Esophagus mucosa (tissue), 1 donor: ENCODE measurements at regions not wholly inside any gene's neighbourhood (a gene's known extent, or its start where the extent isn't known, plus 50 kb on each side); places are given as distances from the start of the nearest gene placed in this dataset.
A peak's percentile ranks its signal among the peaks of the same experiment; 100 is the strongest.
"Not testable (repeated sequence)": the region's sequence is repeated elsewhere in the genome, so short reads cannot be mapped to it uniquely, and the experiment has no call there.

Experiments
- ATAC-seq: fragments of 200-7000 bp; cut with Tn5 transposase; one replicate; pipeline ENCODE4 v1.9.1; 2020
- donor health status: DM: yes; HTN: yes; CAD: no.

DNA sequence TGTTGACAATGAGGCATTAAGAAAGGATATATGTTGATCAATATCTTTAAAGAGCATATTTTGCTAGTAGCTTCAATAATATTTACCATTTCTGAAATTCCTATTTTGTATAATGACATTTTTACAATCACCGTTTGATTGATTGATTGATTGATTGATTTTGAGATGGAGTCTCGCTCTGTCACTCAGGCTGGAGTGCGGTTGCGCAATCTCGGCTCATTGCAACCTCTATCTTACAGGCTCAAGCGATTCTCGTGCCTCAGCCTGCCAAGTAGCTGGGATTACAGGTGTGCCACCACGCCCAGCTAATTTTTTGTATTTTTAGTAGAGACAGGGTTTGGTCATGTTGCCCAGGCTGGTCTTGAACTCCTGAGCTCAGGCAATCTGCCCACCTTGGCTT lies 150.9 kb upstream of the TEX13D start:
- ATAC-seq = not testable (repeated sequence)

DNA sequence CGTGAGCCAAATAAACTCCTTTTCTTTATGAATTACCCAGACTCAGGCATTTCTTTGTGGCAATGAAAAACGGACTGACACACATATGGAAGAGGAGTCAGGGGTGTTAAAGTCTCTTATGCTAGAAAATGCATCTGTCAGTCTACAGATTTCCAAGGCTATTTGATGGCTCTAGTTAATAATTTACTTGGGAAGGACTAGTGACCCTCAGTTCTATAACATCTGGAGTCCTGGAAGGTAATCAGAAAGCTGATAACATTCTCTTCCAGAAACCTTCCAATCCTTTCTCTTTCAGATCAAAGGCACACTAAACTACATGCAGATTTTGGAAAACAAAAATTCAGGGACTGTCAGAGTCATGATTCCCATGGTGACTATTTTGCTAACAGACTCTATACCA lies 142.0 kb upstream of the TEX13D start:
- ATAC-seq = no peak

DNA sequence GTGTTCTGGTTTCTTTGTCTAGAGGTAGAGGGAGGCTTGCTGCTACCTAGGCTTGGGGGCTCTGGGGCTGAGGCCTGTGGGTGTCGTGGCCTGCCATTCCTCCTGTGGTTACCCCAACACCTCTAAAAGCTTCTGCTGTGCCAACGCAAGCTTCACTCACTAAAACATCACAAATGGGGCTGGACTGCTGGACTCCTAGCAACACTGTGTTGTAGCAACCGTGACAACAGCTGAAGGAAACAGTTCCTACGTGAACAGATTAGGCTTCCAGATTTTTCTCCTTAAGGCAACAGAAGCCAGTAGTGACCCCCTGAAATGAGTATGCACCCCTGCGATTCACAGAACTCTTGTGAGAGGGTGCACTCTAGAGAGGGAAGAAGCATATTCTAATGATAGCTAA lies 138.3 kb upstream of the TEX13D start:
- ATAC-seq = no peak

DNA sequence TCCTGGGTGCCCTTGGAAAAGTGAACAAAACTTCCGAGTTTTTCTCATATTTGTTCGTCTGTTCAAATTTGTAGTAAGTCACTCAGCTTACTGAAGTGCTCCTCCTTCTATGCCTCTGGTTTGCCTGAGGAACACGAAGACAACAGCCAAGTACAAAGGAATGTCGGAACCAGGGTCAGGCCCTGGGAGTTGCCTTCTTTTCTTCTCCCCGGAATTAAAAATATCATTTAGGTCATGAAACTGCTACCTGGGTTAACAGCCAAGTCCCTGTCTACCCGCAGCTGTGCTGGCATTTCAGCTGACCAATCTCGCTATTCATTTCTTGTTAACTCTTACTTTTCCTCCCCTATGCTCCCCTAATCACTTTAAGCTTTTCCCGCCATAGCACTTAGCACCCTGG lies 137.6 kb upstream of the TEX13D start:
- ATAC-seq = no peak

DNA sequence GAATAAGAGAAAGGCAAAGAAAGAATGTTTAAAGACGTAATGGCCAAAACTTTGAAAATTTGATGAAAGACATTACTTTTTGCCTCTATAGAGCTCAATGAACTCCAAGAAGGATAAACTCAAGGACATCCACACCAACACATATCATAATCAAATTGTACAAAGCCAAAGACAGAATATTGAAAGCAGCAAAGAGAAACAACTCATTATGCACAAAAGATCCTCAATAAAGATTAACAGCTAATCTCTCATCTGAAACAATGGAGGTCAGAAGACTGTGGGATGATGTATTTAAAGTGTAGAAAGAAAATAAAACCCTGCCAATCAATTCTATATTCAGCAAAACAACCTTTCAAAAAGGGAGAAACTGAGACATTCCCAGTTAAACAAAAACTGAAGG lies 129.1 kb upstream of the TEX13D start:
- ATAC-seq = no peak

DNA sequence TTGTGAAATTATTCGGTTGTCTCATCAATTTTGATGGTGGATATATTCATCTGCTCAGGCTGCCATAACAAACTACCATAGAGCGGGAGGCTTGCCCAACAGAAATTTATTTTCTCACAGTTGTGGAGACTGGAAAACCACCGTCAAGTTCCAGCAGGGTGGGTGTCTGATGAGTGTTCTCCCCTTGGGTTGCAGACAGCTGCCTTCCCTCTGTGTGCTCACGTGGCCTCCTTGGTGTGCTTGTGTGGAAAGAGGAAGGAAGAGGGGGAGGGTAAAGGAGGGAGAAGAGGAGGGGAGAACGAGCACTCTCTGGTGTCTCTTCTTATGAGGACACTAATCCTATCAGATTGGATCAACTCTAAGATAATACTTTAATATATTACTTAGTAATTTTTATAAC lies 123.8 kb upstream of the TEX13D start:
- ATAC-seq = no peak

DNA sequence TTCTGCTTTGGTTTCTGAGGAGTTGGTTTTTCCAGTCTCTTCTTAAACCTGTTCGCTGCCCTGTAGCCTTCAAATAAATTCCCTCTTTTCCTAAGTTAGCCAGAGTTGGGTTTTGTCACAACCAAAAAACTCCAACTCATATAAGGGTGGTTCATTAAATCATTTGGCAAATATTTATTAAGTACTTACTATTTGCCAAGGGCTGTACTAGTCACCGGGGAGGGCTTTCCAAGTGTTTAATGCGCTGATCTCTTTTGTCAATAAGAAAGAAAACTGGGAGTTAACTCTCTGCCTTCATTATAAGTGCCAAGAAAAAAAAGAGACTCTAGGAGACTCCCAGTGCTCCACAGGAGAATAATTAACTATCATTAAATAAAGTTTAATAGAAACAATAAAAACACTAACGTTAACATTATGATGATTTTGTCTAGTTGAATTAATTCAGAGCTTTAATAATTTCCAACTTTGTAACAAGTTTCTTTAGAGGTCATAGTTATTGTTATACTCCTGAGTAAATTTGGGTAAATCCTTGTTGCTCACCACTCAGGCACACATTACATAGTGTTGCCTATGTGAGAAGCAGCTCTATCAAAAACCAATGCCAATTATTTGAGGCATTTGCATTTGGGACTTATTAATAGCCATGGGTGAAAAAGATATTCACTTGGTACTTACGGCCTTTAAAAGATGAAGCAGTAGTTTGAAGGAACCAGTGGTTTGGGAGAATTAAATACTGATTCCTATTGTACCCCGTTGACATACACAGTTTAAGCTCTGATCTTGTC lies 122.5 kb upstream of the TEX13D start:
- ATAC-seq = peak; percentile 35

DNA sequence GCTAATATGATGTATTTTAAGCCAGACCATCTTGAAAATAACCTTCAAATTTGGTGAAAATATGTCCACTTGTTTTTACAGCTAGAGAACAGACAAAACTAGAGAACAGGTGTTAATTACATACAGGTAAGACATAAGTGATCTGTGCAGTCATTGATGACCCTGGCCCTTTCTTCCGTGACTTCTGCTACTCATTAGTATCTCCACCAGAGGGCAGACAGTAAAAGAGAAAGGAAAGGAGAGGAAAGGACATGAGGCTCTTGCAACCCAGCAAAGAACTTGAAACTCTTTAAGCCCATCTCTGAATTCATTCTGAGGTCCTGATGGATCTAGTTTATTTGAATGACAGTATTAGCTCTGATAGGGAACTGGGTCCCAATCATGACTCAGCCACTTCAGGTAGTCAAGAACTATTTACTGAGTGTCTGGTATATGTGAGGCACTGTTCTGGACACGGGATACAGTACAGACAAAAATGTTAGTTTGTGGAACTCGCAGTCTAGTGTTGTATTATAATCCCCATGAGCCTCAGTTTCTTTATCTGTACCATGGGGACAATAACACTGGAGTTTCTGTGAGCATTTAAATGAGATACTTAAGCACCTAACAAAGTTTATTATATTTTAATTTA lies 121.0 kb upstream of the TEX13D start:
- ATAC-seq = no peak

DNA sequence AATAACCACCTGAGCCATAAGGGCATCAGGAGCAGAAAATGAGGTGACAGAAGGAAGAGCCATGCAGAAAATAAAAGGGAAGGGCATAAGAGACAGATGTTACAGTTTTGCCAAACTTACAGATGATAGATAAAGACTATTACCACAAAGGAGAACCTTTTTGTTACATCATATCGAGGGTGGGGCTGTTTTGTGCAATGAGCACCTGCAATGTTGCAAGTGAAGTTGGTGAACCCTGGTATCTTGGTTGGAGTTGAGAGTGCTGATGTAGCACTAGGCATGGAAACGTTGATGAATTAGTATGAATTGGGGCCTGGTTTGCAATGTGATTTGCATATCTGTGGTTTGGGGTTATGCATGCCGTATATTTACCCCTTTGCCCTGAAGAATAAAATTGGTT lies 119.8 kb upstream of the TEX13D start:
- no peak for ATAC-seq

DNA sequence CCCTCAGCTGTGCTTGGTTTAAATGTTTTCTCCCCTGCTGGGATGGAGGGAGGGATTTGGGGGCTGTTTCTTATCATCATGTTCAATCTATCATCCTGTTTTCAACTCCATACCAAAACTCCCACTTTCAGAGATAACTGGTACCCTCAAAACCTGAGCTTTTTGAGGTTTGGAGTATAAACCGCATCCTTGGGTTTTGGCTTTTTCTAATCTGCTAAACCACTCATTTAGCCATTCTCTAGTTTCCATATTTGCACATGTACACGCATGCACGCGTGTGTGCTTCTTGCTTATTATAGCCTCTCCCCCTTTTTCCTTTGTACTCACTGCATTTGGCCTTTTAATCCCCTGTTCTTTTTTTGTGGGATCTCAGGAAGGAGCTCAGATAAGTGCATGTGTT lies 116.7 kb upstream of the TEX13D start:
- ATAC-seq = no peak

DNA sequence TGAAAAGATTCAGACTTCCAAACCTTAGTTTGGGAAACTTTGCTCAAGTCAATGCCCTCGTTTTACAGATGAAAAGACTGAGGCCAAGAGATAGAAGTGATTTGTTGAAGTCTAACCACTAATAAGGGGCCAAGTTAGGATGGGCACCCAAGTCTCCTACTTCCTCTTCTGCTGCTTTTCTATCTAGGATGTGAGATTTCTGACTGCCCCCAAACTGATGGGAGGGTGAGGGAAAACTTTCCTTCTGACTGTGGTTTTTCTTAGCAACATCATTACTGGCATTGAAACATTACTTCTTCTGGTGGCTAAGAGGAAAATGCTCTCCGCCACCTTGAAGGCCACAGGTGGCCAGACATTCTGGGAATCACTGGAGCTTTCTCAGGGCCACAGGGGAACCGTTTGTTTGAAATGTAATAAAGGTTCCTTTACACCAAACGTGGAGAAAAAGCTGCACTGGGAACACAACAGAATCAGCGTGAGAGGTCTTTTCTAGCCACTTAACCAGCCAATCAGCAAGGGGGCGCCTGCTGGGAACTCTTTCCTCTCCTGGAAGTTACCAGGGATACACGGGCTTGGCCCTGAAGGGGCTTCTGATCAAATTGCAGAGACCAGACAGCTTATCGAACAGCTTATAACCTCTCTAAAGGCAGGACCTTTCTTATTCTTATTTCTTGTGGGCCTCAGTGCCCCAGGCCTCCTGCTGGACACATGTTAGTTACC lies 115.9 kb upstream of the TEX13D start:
- ATAC-seq = no peak

DNA sequence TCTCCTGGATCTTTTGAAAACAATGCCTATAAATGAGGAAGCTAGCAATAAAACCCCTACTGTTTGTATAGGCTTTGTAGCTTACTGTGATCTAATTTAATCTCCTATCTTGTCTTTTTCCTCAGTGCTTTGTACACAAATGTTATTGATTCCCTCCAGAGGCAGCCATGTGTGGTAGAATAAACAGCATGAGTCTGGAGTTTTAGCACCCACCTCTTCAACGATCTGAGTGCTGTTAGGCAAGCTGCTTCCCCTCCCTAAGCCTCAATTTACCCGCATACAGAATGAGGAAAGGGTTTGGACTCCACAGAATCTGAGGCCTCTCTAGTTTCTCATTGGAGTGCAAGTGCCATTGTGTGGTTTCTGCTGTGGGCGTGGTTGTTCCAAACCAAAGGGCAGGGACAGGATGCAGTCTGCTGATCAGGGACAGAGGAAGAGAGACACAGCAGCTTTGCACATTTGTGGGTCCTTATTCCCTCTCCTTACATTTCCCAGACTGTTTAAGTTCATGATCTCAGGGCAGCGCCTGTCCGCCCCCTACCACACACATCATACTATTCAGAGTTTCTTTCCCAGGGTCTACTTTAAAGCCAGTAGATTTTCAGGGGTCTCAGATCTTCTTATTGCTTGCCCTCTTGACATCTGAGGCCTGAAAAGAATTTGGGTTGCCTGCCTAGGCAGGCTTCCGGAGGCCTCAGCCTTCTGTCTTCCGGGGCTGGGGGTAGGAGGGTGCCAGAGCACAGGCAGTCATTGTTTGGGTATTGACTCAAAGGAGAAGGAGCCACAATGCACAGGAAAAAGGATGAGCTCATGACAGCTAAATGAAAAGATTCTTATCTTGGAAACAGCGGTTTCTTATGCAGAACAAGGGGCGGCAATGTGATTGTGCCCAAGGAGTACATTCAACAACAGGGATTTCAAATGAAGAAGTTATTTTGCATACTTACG lies 114.9 kb upstream of the TEX13D start:
- ATAC-seq = no peak

DNA sequence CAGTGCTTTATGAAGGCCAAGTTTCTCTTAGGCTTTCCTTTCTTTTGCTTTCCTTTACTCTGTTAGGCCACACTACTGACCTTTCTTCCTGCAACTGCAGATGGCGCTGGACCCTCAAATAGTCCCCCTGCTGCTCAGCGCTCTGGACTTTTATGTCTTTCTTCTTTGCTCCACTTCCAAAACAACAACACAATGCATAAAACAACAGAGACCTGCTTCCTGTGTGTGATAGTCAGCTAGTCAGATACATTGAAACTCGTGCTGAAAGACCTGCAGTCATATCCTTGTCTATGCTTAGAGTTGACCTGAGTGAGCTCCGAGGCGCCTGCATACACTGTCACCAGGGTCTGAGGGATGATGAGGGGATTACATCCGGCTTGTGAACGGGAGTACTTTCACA lies 108.9 kb upstream of the TEX13D start:
- ATAC-seq = no peak

DNA sequence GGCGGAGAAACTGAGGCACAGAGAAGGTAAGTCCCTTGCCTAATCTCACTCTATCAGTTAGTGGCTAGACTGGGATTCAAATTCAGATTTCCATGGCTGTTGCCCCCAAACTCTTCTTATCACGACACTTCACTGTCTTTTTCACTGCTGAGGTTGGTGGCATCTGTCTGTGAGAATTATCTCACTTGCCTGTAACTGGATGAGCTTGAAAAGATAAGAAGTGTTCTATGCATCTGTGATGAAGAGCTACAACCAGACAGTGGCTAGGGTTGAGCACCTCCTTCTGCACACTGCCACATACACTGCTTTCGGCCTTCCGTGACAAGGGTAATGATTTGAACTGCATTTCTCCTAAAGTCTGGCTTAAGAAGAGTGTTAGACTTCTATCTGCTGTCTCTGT lies 107.9 kb upstream of the TEX13D start:
- no peak for ATAC-seq

DNA sequence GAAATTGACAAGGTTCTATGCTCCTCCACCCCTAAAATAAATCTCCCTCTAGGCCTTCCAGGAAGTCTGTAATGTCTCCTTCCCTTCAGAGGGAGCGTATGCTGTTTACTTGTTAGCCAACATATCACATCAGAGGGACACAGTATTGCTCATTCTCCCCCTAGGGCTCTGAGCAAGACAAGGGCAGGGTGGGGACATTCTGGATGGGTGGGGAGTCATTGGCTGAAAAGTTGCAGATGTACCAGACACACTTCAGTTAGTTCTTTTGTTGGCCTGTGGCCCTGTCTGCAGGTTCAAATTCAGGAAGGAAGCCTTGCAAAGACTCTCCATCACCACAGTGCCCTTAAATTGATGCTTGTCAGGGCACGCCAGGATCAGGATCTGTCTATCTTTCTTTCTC lies 106.3 kb upstream of the TEX13D start:
- peak; percentile 75 for ATAC-seq

DNA sequence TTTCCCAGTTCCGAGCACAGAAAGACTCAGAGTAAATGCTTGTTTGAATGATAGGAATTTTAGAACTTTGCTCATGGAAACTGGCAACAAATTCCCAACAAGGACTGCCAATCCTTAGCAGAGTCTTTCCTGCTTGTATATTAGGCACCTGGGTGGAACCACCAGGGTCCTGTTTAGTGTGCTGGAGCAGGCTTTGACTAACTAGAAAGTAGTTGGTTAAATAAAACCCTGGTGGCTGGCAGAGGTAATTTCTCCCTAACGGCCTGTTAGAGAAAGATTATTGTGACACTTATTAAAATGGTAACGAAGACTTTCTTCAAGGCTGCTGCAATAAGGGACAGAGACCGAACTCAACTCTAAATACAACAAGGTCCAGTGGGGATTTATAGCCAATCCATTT lies 103.6 kb upstream of the TEX13D start:
- ATAC-seq = no peak

DNA sequence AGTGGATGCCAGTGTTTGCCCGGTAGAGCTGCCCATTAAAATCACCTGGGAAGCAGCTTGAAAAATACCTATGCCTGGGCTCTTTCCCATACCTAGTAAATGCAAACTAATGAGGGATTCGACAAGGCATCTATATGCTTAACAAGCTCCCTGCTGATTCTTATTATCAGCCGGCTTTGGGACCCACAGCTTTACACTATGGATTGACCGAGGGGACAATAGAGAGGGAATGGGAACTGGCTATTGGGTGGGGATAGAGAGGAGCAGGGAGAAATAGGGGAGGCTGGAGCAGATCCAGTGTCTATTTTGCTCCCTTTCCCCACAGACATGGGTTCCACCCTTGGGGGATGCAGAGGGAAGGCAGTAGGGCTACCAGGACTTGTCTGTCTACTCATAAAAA lies 103.1 kb upstream of the TEX13D start:
- ATAC-seq = no peak

DNA sequence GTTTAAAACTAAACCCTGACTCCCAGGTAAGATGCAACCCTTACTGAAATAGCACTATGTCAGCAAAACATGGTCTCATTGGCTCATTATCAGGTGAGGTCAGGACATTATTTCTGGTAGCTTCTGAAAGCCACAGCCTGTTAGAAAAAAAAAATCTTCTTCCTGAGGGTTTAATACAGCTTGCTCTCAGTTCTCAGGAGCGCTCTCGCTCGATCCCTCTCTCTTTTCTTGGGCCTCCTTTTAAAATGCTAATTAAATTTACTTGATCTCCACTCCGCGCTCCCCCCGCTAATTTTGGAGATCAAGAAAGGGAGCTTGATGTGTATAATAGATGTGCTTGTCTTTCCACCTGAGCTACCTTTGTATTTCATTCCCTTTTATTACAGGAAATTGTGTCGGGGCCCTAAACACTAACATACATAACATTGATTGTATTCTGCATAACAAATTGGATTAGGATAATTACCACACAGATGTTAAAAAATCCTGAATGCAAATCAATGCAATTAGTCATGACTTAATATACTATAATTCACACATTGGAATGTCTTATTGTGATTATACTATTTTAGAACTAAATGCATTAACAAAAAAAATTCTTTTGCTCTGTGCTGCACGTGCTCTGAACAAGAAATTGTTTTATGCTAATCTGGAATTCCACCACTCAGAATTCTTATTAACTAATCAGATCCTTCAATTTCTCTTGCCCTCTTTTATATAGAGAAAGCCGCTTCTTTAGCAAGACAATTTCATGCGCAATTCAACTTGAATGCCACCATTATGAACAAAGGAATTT lies 101.6 kb upstream of the TEX13D start:
- ATAC-seq = no peak

DNA sequence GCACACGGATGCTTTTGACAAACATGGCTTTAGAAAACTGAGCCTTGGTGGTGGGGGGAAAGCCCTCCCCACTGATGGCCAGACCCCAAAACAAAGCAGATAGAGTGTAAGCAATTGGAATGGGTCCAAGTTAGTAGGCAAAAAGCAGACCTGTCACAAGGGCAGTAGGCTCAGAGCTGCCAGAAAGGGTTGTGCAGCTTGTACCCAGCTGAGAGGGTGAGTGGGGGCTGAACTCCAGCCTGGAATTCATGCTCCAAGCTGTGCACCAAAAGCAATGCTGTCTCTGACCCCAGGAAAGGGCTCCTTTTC lies 101.1 kb upstream of the TEX13D start:
- no peak for ATAC-seq

DNA sequence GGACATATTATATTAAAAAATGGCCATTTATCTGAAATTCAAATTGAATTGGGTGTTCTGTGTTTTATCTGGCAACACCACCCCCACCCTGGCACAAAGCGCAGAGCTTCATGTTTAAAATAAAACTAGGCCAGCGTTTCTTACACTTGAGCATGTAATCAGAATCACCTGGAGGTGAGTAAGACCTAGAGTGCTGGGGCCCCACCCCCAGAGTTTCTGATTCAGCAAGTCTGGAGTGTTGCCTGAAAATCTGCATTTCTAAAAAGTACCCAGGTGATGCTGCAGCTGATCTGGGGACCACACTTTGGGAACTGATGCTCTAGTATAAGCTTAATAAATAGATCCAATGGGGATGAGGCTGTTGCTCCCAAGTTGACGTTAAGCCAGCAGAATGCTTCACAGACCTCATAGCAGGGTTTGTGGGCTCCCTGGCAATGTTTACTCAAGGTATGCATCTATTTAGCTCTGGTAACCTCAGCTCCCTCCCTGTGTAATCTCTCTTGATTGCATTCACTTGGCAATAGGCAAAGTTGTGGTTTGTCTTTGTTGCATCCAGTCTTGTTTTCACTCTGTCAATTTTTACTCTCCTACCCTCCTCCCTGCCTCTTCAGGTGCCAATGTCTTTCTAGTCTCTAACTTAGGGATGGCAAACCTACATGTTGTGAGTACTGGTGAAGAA lies 99.8 kb upstream of the TEX13D start:
- ATAC-seq = no peak

DNA sequence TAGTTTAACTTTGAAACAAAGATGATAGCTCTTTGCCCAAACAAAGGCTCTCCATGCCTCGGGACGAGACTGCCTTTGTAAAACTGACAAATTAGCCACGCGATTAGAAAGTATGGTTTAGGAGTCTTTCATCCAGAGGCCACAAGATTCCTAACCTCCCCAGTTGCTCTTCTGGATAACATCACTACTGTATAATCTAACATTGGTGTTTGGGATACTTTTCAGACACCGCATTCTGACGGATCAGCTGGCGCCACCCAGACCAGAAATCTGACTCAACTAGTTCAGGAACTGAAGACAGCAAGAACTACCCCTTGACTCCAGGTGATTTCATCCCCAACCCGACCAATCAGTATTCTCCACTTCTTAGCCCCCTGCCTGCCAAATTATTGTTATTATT lies 98.1 kb upstream of the TEX13D start:
- no peak for ATAC-seq

DNA sequence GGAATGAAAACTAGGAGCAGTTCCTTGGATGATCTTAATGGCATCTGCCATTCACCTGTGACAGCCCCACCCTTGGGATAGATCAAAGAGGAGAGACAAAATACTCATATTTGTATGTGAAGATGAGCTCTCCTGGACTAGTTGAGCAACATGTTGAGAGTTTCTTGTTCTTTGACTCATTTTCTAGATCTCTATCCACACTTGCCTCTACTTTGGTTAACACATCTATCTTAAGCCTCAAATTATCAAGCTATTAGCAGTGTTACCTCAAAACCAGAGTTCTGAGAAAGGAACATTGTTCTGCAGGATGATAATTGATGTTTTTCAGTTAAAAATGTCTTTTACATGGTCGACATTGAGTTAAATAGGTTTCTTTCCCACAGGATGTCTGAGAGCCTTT lies 94.2 kb upstream of the TEX13D start:
- ATAC-seq = no peak
